WTC11 (cell line): ENCODE measurements at regions not wholly inside any gene's neighbourhood (a gene's known extent, or its start where the extent isn't known, plus 50 kb on each side); places are given as distances from the start of the nearest gene placed in this dataset.

Experiments
- ATAC-seq: fragments of 200-7000 bp; cut with Tn5 transposase; 2 replicates; pipeline ENCODE4 v1.10.0; 2021; ENCODE audit warnings: mild to moderate bottlenecking, moderate library complexity
- CTCF ChIA-PET: fragments of 300-600 bp; sonication (Branson Sonifier 250); formaldehyde crosslinking; loops from one replicate; lab custom pipeline; 2021; ENCODE audit warnings: antibody characterized with exemption; lab: Charles Lee
- POLR2A ChIA-PET: fragments of 350-600 bp; sonication (Branson Sonifier 250); formaldehyde crosslinking; loops from one replicate; lab custom pipeline; 2021; ENCODE audit warnings: antibody characterized with exemption; lab: Charles Lee
- DNase-seq: peaks from one replicate; pipeline ENCODE4 v3.0.0; 2021; ENCODE audit warnings: low spot score
- H3K27ac Mint-ChIP-seq: 2 replicates; pipeline ENCODE4 v1.8.0; 2021; ENCODE audit warnings: mixed read lengths
- H3K27me3 Mint-ChIP-seq: 2 replicates; pipeline ENCODE4 v1.8.0; 2021; ENCODE audit warnings: low read depth, mild to moderate bottlenecking, moderate library complexity, mixed read lengths
- H3K36me3 Mint-ChIP-seq: 2 replicates; pipeline ENCODE4 v1.8.0; 2021; ENCODE audit warnings: mixed read lengths
- H3K4me1 Mint-ChIP-seq: 2 replicates; pipeline ENCODE4 v1.8.0; 2022; ENCODE audit warnings: mixed read lengths
- H3K4me3 Mint-ChIP-seq: 2 replicates; pipeline ENCODE4 v1.8.0; 2021; ENCODE audit warnings: mild to moderate bottlenecking, moderate library complexity, mixed read lengths
- H3K9me3 Mint-ChIP-seq: 2 replicates; pipeline ENCODE4 v1.8.0; 2021; ENCODE audit warnings: mixed read lengths
- AR ChIP-seq: fragments of 250-450 bp; sonication (Bioruptor Pico); IDR thresholded peaks from 2 replicates; pipeline ENCODE4 v1.9.0; 2021; ENCODE audit warnings: mild to moderate bottlenecking
- ATF2 ChIP-seq: sonication (generic); formaldehyde crosslinking; IDR thresholded peaks from 2 replicates; pipeline ENCODE4 v1.8.1; 2022; ENCODE audit warnings: low read depth, missing genetic modification reagents, borderline replicate concordance
- ATF6 ChIP-seq: sonication (generic); formaldehyde crosslinking; IDR thresholded peaks from 2 replicates; pipeline ENCODE4 v1.8.1; 2023; ENCODE audit warnings: mild to moderate bottlenecking, missing genetic modification reagents
- CREM ChIP-seq: sonication (generic); formaldehyde crosslinking; IDR thresholded peaks from 2 replicates; pipeline ENCODE4 v1.8.1; 2022; ENCODE audit warnings: mild to moderate bottlenecking, missing genetic modification reagents, moderate library complexity
- ELF4 ChIP-seq: sonication (generic); formaldehyde crosslinking; IDR thresholded peaks from 2 replicates; pipeline ENCODE4 v1.8.1; 2022; ENCODE audit warnings: low read depth, mild to moderate bottlenecking, moderate library complexity, missing genetic modification reagents
- EMX1 ChIP-seq: fragments of 250-450 bp; sonication (Bioruptor Pico); IDR thresholded peaks from 2 replicates; pipeline ENCODE4 v1.8.0; 2021; ENCODE audit warnings: mild to moderate bottlenecking
- FOXJ3 ChIP-seq: sonication (generic); formaldehyde crosslinking; IDR thresholded peaks from 2 replicates; pipeline ENCODE4 v1.9.0; 2021; ENCODE audit warnings: missing genetic modification reagents, mild to moderate bottlenecking, borderline replicate concordance
- FOXK1 ChIP-seq: sonication (generic); formaldehyde crosslinking; IDR thresholded peaks from 2 replicates; pipeline ENCODE4 v1.8.0; 2022; ENCODE audit warnings: mild to moderate bottlenecking, moderate library complexity, missing genetic modification reagents
- GABPB1 ChIP-seq: sonication (generic); formaldehyde crosslinking; IDR thresholded peaks from 2 replicates; pipeline ENCODE4 v1.8.1; 2023; ENCODE audit warnings: mild to moderate bottlenecking, missing genetic modification reagents
- GRHL2 ChIP-seq: fragments of 250-450 bp; sonication (Bioruptor Pico); IDR thresholded peaks from 2 replicates; pipeline ENCODE4 v1.8.0; 2022; ENCODE audit warnings: mild to moderate bottlenecking, moderate library complexity; ENCODE audit not compliant: insufficient replicate concordance, severe bottlenecking
- HMGXB4 ChIP-seq: sonication (generic); formaldehyde crosslinking; IDR thresholded peaks from 2 replicates; pipeline ENCODE4 v1.8.1; 2023; ENCODE audit warnings: mild to moderate bottlenecking, moderate library complexity, missing genetic modification reagents
- IRF2 ChIP-seq: sonication (generic); formaldehyde crosslinking; IDR thresholded peaks from 2 replicates; pipeline ENCODE4 v1.8.0; 2022; ENCODE audit warnings: low read depth, missing genetic modification reagents, borderline replicate concordance
- KAT7 ChIP-seq: sonication (generic); formaldehyde crosslinking; IDR thresholded peaks from 2 replicates; pipeline ENCODE4 v1.8.1; 2023; ENCODE audit warnings: missing genetic modification reagents, mild to moderate bottlenecking, borderline replicate concordance
- MAX ChIP-seq: sonication (generic); formaldehyde crosslinking; IDR thresholded peaks from 2 replicates; pipeline ENCODE4 v1.8.0; 2022; ENCODE audit warnings: mild to moderate bottlenecking, missing genetic modification reagents
- MYBL2 ChIP-seq: sonication (generic); formaldehyde crosslinking; IDR thresholded peaks from 2 replicates; pipeline ENCODE4 v1.8.1; 2023; ENCODE audit warnings: mild to moderate bottlenecking, moderate library complexity, missing genetic modification reagents
- NFYB ChIP-seq: sonication (generic); formaldehyde crosslinking; conservative IDR thresholded peaks from 2 replicates; pipeline ENCODE4 v1.8.0; 2022; ENCODE audit warnings: low read depth, missing genetic modification reagents
- NR2C2 ChIP-seq: sonication (generic); formaldehyde crosslinking; IDR thresholded peaks from 2 replicates; pipeline ENCODE4 v1.8.0; 2022; ENCODE audit warnings: mild to moderate bottlenecking, missing genetic modification reagents
- NR3C1 ChIP-seq: sonication (generic); formaldehyde crosslinking; conservative IDR thresholded peaks from 2 replicates; pipeline ENCODE4 v1.8.1; 2023; ENCODE audit warnings: low read depth, mild to moderate bottlenecking, missing genetic modification reagents
- OVOL2 ChIP-seq: fragments of 250-450 bp; sonication (Bioruptor Pico); IDR thresholded peaks from 2 replicates; pipeline ENCODE4 v1.9.0; 2021; ENCODE audit warnings: mild to moderate bottlenecking, borderline replicate concordance
- SMAD3 ChIP-seq: sonication (generic); formaldehyde crosslinking; IDR thresholded peaks from 2 replicates; pipeline ENCODE4 v1.8.0; 2022; ENCODE audit warnings: missing genetic modification reagents, mild to moderate bottlenecking, borderline replicate concordance
- SMAD4 ChIP-seq: sonication (generic); formaldehyde crosslinking; IDR thresholded peaks from 2 replicates; pipeline ENCODE4 v1.8.0; 2022; ENCODE audit warnings: mild to moderate bottlenecking, missing genetic modification reagents
- ZNF121 ChIP-seq: sonication (generic); formaldehyde crosslinking; IDR thresholded peaks from 2 replicates; pipeline ENCODE4 v1.8.0; 2023; ENCODE audit warnings: missing genetic modification reagents
- ZNF138 ChIP-seq: sonication (generic); formaldehyde crosslinking; conservative IDR thresholded peaks from 2 replicates; pipeline ENCODE4 v1.8.1; 2022; ENCODE audit warnings: mild to moderate bottlenecking, moderate library complexity, missing genetic modification reagents
- ZNF317 ChIP-seq: sonication (generic); formaldehyde crosslinking; IDR thresholded peaks from 2 replicates; pipeline ENCODE4 v1.8.1; 2023; ENCODE audit warnings: low read depth, mild to moderate bottlenecking, moderate library complexity, missing genetic modification reagents, borderline replicate concordance
- ZNF416 ChIP-seq: fragments of 250-450 bp; sonication (Bioruptor Pico); IDR thresholded peaks from 2 replicates; pipeline ENCODE4 v1.9.0; 2021; ENCODE audit warnings: mild to moderate bottlenecking, inconsistent platforms
- ZNF512 ChIP-seq: sonication (generic); formaldehyde crosslinking; IDR thresholded peaks from 2 replicates; pipeline ENCODE4 v1.8.1; 2022; ENCODE audit warnings: missing genetic modification reagents, borderline replicate concordance

GRCh38 chr6:90948540-90948939, 361.7 kb upstream of the MAP3K7 start:
- TF ChIP-seq MAX (no peak), KAT7 (CRISPR knock-in tag) (no peak), ZNF512 (CRISPR knock-in tag) (no peak), IRF2 (CRISPR knock-in tag) (no peak), FOXK1 (no peak), NR2C2 (CRISPR knock-in tag) (no peak), SMAD3 (no peak), ZNF121 (CRISPR knock-in tag) (no peak), ZNF416 (CRISPR knock-in tag) (no peak), MYBL2 (CRISPR knock-in tag) (no peak), NR3C1 (CRISPR knock-in tag) (no peak), FOXJ3 (CRISPR knock-in tag) (no peak), ATF2 (CRISPR knock-in tag) (no peak), ELF4 (CRISPR knock-in tag) (no peak), NFYB (CRISPR knock-in tag) (no peak)
- TF ChIP-seq, all 79 proteins: peak for 0
- H3K27me3 Mint-ChIP-seq, result no peaks in the 10 kb centered on the region
- H3K4me3 Mint-ChIP-seq, result no peak overlapping the region
- H3K27ac Mint-ChIP-seq, result no peak overlapping the region
- no peaks in the 10 kb centered on the region for H3K36me3 Mint-ChIP-seq
- DNase-seq (no peak), ATAC-seq (no peak)
- ChIA-PET POLR2A (no interaction called here), CTCF (interaction anchor here (0.6 kb wide), 1 partner anchor 1312 kb away, joined by 3 read pairs; no protein-coding TSS in a partner anchor)
- no peaks in the 10 kb centered on the region for H3K4me1 Mint-ChIP-seq
- H3K9me3 Mint-ChIP-seq, result 0 out of 2 replicates have a peak, but pooled peaks cover under 1% of the 10 kb centered on the region

- no peaks in the 10 kb centered on the region for H3K36me3 Mint-ChIP-seq
- ATAC-seq (peak; percentile 41), DNase-seq (no peak)
- CTCF ChIA-PET, result no interaction called here
- no peak overlapping the region for H3K27ac Mint-ChIP-seq
- POLR2A ChIA-PET, result no interaction called here
- H3K27me3 Mint-ChIP-seq, result no peaks in the 10 kb centered on the region
- H3K9me3 Mint-ChIP-seq, result no peaks in the 10 kb centered on the region
- no peak overlapping the region for H3K4me3 Mint-ChIP-seq
- no peaks in the 10 kb centered on the region for H3K4me1 Mint-ChIP-seq
- no peak for TF ChIP-seq ATF6 (CRISPR knock-in tag)
- no peak for TF ChIP-seq OVOL2 (CRISPR knock-in tag)
- no peak for TF ChIP-seq CREM (CRISPR knock-in tag)
- TF ChIP-seq MYBL2 (CRISPR knock-in tag), result no peak
- no peak for TF ChIP-seq HMGXB4 (CRISPR knock-in tag)
- TF ChIP-seq GABPB1, result no peak
- TF ChIP-seq SMAD4 (CRISPR knock-in tag), result no peak
- TF ChIP-seq GRHL2, result no peak
- no peak for TF ChIP-seq ZNF138 (CRISPR knock-in tag)
- TF ChIP-seq AR (CRISPR knock-in tag), result no peak
- TF ChIP-seq ZNF317, result no peak
- no peak for TF ChIP-seq EMX1 (CRISPR knock-in tag)
- TF ChIP-seq IRF2 (CRISPR knock-in tag), result no peak
Observed at GRCh38 chr6:90947184-90948064, 360.6 kb upstream of the MAP3K7 start.
